Right lobe of liver (tissue), 4 donors: ENCODE measurements at regions not wholly inside any gene's neighbourhood (a gene's known extent, or its start where the extent isn't known, plus 50 kb on each side); places are given as distances from the start of the nearest gene placed in this dataset.

ENCODE experiments used
- POLR2A ChIP-seq: fragments of 450-650 bp; IDR thresholded peaks from one replicate; pipeline ENCODE4 v1.6.1; 2017; ENCODE audit warnings: antibody characterized with exemption, mild to moderate bottlenecking
- TF ChIP-seq, protein P1 (sequence below), 4 donors: fragments of 200-600 bp in 3 of 4; fragments of 450-650 bp in 1 of 4; IDR thresholded peaks; one replicate each; pipeline versions ENCODE4 v1.5.1 to v1.8.0; 2016 to 2022; ENCODE audit warnings: antibody characterized with exemption in 4 of 4, mild to moderate bottlenecking in 2 of 4
- donor health status: DM: no; HTN: no; CAD: no.
- donor health status: DM: no; HTN: no; CAD: no.
- donor health status: DM: no; HTN: yes; CAD: no.

DNA sequence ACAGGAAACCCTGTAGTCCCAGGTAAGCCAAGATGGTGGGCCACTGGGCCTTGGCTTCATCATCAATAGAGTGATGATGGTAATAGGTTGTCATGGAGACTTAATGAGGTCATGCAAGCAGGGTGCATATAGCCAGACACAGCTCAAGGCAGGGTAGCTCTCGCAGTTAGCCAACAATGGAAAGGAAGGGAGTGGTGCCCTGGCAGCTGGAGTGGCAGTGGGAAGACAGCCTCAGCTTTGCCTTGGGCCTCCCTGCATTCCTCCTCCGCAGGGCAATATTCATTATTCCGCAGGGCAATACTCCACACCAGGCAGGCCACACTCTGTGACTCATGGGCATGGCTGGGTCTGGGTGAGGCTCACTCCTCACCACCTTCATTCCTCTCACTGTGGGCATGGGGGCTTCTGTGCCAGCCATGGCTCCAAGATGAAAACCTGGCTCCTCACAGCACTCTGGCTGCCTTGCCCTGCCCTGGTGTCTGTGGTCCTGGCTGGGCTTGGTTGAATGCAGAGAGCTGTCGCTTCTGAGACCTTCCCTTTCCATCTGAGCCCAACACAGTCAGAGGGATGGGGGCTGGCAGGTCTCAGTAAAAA lies 163.1 kb upstream of the PMEPA1 start:
- no peak for TF ChIP-seq POLR2A
- TF ChIP-seq, protein P1, sequence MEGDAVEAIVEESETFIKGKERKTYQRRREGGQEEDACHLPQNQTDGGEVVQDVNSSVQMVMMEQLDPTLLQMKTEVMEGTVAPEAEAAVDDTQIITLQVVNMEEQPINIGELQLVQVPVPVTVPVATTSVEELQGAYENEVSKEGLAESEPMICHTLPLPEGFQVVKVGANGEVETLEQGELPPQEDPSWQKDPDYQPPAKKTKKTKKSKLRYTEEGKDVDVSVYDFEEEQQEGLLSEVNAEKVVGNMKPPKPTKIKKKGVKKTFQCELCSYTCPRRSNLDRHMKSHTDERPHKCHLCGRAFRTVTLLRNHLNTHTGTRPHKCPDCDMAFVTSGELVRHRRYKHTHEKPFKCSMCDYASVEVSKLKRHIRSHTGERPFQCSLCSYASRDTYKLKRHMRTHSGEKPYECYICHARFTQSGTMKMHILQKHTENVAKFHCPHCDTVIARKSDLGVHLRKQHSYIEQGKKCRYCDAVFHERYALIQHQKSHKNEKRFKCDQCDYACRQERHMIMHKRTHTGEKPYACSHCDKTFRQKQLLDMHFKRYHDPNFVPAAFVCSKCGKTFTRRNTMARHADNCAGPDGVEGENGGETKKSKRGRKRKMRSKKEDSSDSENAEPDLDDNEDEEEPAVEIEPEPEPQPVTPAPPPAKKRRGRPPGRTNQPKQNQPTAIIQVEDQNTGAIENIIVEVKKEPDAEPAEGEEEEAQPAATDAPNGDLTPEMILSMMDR (IDR thresholded peaks at IDR 0.05): no peak
